Bone marrow (tissue), 2 donors: ENCODE measurements at regions not wholly inside any gene's neighbourhood (a gene's known extent, or its start where the extent isn't known, plus 50 kb on each side); places are given as distances from the start of the nearest gene placed in this dataset.

ENCODE experiments used
- DNase-seq, 2 donors: peaks; one replicate each; lab custom pipeline; 2025; lab: John Stamatoyannopoulos, UW

DNA sequence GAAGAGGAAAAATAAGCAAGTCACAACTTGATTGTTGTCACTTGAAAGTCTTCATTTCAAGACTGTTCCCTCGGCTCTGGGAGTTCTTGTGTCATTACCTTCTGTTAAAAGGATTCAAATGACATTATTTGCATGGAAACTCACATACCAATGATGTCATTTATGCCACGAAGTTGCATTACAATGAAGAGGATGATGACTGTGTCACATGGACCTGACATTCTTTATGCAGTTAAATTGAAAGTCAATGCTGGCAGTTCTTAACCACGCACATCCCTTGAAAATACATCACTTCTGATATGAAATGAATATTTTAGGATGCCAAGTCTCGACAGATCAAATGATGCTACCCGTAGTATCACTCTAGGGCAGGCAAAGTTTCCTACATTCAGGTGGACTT lies 1069.5 kb downstream of the VRK1 start:
- DNase-seq: no peak

DNA sequence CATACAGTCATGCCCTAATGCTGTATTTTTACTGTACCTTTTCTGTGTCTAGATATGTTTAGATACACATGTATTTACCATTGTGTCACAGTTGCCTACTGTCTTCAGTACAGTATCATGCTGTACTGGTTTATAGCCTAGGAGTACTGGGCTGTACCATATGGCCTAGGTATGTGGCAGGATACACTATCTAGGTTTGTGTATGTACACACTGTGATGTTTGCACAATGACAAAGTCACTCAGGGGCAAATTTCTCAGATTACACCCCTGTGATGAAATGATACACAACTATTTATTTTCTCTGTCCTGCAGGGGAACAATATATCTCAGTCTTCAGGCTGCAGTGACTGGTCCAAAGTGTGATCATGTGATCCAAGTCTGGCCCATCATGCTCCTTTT lies 1076.1 kb downstream of the VRK1 start:
- no peak for DNase-seq

- DNase-seq: no peak
Observed at GRCh38 chr14:97874394-97874793, 1077.2 kb downstream of the VRK1 start.

DNA sequence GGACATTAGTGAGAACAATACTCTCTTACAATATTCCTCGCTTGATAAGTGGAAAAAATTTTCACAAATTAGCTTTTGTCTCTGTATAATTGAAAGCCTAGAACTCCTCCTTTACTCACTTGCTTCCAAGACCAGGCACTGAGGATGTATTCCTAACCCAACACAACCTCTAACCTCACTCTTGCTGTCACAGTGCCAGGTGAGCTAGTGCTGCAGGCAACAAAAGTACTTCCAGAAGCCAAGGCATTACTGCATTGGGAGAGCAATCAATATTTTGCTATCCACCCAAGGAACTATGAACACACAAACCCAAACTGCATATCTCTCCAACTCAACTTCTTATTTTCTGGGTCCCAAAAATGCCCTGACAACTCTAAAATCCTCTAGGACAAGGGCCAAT lies 1081.0 kb downstream of the VRK1 start:
- DNase-seq: no peak

DNA sequence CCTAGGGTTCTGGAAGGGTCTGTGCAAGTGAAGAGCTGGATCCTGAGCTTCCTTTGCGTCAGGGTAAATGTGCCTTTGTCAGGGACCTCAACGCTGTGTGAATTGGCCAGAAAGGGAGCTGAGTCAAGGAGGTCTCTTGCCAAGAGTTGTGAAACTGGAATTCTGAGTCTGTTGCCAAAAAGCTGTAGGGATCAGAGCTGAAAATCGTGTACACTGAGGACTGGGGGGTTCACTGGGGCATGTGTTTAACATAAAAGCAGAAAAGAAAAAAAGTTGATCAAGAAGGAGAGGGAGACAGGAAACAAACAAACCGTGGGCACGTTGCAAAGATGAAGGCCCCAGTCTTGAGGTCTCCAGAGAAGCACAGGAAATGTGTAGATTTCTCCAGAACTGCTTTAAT lies 1081.5 kb downstream of the VRK1 start:
- DNase-seq: no peak

GRCh38 chr14:97887690-97888089 lies 1090.5 kb downstream of the VRK1 start:
- DNase-seq: no peak

GRCh38 chr14:97888331-97888730 lies 1091.1 kb downstream of the VRK1 start:
- no peak for DNase-seq

DNA sequence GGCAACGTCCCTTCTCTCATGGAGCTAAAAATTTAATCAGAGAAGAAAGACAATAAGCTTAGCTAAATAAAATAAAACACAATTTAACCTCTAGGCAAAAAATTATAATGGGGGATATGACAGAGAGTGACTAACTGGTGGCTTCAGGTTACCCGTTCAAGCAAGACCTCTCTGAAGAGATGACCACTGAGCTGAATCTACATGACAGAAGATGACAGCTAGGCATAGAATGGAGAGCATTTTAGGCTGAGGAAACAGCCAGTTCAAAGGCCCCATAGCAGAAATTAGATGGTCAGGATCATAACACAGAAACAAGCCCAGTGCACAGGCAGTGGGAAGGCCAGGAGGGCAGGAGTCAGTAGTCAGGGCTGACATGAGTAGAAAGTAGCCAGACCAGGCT lies 1094.3 kb downstream of the VRK1 start:
- DNase-seq: no peak

DNA sequence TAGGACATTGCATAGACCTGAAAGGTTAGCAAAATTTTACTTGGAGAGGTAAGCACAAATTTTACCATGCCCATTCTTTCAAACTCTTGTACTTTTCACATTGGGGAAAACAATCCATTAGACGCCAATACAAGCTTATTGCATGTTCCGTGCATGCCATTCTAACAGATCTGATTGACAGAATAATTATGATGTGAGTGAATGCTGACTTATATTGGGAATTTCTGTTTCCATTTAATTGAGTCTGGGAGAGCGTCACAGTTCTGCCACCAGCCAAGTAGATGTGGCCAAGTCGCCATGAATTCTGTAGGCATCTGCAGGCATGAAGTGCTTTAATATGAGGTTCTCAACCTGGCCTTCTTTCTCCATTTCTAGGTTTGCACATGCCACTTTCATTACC lies 1097.4 kb downstream of the VRK1 start:
- DNase-seq: no peak

- no peak for DNase-seq
Observed at GRCh38 chr14:97900196-97900854, 1103.1 kb downstream of the VRK1 start.

- DNase-seq: no peak
Observed at GRCh38 chr14:97902630-97903029, 1105.4 kb downstream of the VRK1 start.

- DNase-seq: no peak
Observed at GRCh38 chr14:97903821-97904220, 1106.6 kb downstream of the VRK1 start.

DNA sequence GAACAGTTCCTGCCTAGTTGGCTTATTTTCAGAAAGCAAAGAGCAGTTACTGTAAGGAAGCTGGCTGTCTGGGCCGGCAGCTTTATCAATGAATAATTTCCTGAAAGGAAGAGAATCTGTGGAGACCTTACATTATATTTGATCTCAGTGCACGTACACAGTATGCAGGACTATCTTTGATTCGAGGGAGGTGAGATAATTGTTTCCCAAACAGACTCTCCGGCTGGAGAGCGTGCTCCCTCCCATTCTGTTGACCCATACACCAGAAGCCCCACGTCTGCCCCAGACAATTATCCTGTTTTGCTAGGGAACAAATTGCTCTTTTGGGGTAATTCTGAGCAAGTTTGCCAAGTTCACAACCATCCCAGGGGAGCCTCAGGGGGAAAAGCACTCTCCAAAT lies 1115.0 kb downstream of the VRK1 start:
- no peak for DNase-seq

- no peak for DNase-seq
Observed at GRCh38 chr14:97916100-97916499, 1118.9 kb downstream of the VRK1 start.

GRCh38 chr14:97916669-97917568 lies 1119.7 kb downstream of the VRK1 start:
- DNase-seq: no peak

GRCh38 chr14:97920201-97920600 lies 1123.0 kb downstream of the VRK1 start:
- DNase-seq: no peak

DNA sequence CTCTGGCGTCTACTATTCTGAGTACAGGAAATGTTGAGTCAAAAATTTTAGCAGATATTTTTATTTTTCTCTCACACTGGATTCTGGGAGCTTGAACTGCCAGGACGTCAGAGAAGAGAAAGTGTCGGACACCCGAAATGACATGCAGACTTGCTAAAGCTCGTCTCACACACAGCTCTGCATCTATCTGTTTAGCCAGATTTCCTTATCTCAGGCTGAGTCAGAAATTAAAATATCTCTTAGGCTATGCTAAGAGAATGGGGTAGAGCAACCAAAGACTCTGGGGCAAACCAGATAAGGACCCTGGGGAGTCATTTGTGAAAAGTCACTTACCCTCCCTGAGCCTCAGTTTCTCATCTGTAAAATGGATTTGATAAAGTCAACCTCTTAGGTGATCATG lies 1124.1 kb downstream of the VRK1 start:
- no peak for DNase-seq

GRCh38 chr14:97924922-97925613 lies 1127.9 kb downstream of the VRK1 start:
- DNase-seq: no peak

DNA sequence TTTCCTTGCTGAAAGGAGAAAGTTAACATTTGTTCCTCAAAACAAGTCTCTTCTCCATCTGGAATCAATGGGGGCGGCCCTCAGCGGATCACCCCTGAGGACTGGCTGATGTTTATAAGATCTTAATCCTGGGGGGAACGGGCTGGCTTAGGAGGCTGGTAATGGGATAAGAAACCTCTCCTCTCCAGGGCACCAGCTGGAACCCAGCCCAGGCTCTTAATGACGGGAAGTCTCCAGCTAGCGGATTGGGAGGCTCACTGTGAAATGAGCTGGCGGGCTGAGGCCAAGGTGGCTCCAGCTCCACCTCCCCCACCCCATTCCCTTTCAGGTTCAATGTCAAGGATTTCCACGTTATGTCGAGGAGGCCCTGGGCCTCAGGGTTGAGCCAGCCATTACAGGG lies 1133.0 kb downstream of the VRK1 start:
- DNase-seq: no peak

- DNase-seq: no peak
Observed at GRCh38 chr14:97931273-97931672, 1134.1 kb downstream of the VRK1 start.

DNA sequence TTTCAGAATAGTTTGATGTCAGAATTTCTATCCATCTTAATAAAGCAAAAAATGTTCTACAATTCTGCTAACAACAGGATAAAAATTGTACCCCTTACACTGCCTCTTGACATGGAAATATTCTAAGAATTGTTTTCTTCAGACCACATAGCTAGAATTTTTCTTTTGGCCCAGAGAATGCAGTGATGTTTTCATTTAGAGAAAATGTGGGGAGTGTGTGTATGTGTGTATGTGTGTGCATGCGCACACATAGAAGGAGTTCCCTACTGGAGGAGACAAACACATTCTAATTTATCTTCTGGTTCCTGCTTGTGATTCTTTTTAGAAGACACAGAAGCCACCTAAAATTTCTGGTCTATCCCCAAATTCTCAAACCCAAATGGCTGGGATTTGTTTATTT lies 1145.7 kb downstream of the VRK1 start:
- no peak for DNase-seq

GRCh38 chr14:97943619-97944018 lies 1146.4 kb downstream of the VRK1 start:
- DNase-seq: no peak

- no peak for DNase-seq
Observed at GRCh38 chr14:97944380-97944779, 1147.2 kb downstream of the VRK1 start.
